ENCODE measurements at regions not wholly inside any gene's neighbourhood (a gene's known extent, or its start where the extent isn't known, plus 50 kb on each side); places are given as distances from the start of the nearest gene placed in this dataset.

- WGBS, 2 donors (ENCODE audit: low coverage in 1 of 2), result 49 to 56% methylated on average over 2 of the region's 2 CpGs
- TF ChIP-seq CTCF (IDR thresholded peaks at IDR 0.05), result no peak
- TF ChIP-seq POLR2A (IDR thresholded peaks at IDR 0.05), result no peak
- no peak for TF ChIP-seq POLR2AphosphoS5 (IDR thresholded peaks at IDR 0.05)
- no peak for TF ChIP-seq EP300 (IDR thresholded peaks at IDR 0.05; ENCODE audit: low read depth)
- no peak overlapping the region for H3K27ac ChIP-seq
- no peak overlapping the region for H3K4me3 ChIP-seq
- intact Hi-C loops (cut with DNase I; ENCODE audit: low total_unique reads), result no loop called here
- no peaks in the 10 kb centered on the region for H3K9me3 ChIP-seq
- H3K27me3 ChIP-seq, result no peaks in the 10 kb centered on the region
- in situ Hi-C loops (cut with MboI; ENCODE audit: low pct_ligation_motif_present in 1 of 4, low pct_unique_long_range_greater_than_20kb in 1 of 4, low sequenced_read_pairs in 3 of 4), result no loop called here
- no peaks in the 10 kb centered on the region for H3K36me3 ChIP-seq
- no peaks in the 10 kb centered on the region for H3K4me1 ChIP-seq
- no peak for DNase-seq
Measured at GRCh38 chr3:80230962-80231361, 463.2 kb upstream of the ROBO1 start.

GRCh38 chr3:80227216-80227615 lies 459.4 kb upstream of the ROBO1 start:
- Histone ChIP-seq H3K27ac (no peak overlapping the region), H3K27me3 (no peaks in the 10 kb centered on the region), H3K4me1 (no peaks in the 10 kb centered on the region), H3K9me3 (no peaks in the 10 kb centered on the region), H3K4me3 (no peak overlapping the region), H3K36me3 (no peaks in the 10 kb centered on the region)
- TF ChIP-seq EP300 (IDR thresholded peaks at IDR 0.05; ENCODE audit: low read depth), result no peak
- no peak for TF ChIP-seq POLR2A (IDR thresholded peaks at IDR 0.05)
- no peak for TF ChIP-seq POLR2AphosphoS5 (IDR thresholded peaks at IDR 0.05)
- no peak for TF ChIP-seq CTCF (IDR thresholded peaks at IDR 0.05)
- in situ Hi-C loops (cut with MboI; ENCODE audit: low pct_ligation_motif_present in 1 of 4, low pct_unique_long_range_greater_than_20kb in 1 of 4, low sequenced_read_pairs in 3 of 4) (no loop called here), intact Hi-C loops (cut with DNase I; ENCODE audit: low total_unique reads) (no loop called here)
- DNase-seq, result no peak
- whole genome bisulfite sequencing, 2 donors (ENCODE audit: low coverage in 1 of 2), result 50 to 73% methylated on average over 1 of the region's 1 CpG

- Histone ChIP-seq H3K27me3 (no peaks in the 10 kb centered on the region), H3K36me3 (no peaks in the 10 kb centered on the region), H3K4me1 (no peaks in the 10 kb centered on the region), H3K27ac (no peak overlapping the region), H3K9me3 (no peaks in the 10 kb centered on the region), H3K4me3 (no peak overlapping the region)
- intact Hi-C loops (cut with DNase I; ENCODE audit: low total_unique reads) (no loop called here), in situ Hi-C loops (cut with MboI; ENCODE audit: low pct_ligation_motif_present in 1 of 4, low pct_unique_long_range_greater_than_20kb in 1 of 4, low sequenced_read_pairs in 3 of 4) (no loop called here)
- no peak for TF ChIP-seq POLR2A (IDR thresholded peaks at IDR 0.05)
- TF ChIP-seq EP300 (IDR thresholded peaks at IDR 0.05; ENCODE audit: low read depth), result no peak
- 75 to 86% methylated on average over 2 of the region's 2 CpGs for WGBS, 2 donors (ENCODE audit: low coverage in 1 of 2)
- DNase-seq, result no peak
Measured at GRCh38 chr3:80215191-80215590, 447.4 kb upstream of the ROBO1 start.

- WGBS, 2 donors (ENCODE audit: low coverage in 1 of 2), result 52 to 68% methylated on average over 4 of the region's 4 CpGs
- DNase-seq, result no peak
- no peak overlapping the region for H3K27ac ChIP-seq
- H3K9me3 ChIP-seq, result no peaks in the 10 kb centered on the region
- no peaks in the 10 kb centered on the region for H3K4me1 ChIP-seq
- TF ChIP-seq POLR2A (IDR thresholded peaks at IDR 0.05) (no peak), POLR2AphosphoS5 (IDR thresholded peaks at IDR 0.05) (no peak), CTCF (IDR thresholded peaks at IDR 0.05) (no peak), EP300 (IDR thresholded peaks at IDR 0.05; ENCODE audit: low read depth) (no peak)
- in situ Hi-C loops (cut with MboI; ENCODE audit: low pct_ligation_motif_present in 1 of 4, low pct_unique_long_range_greater_than_20kb in 1 of 4, low sequenced_read_pairs in 3 of 4) (no loop called here), intact Hi-C loops (cut with DNase I; ENCODE audit: low total_unique reads) (no loop called here)
- no peaks in the 10 kb centered on the region for H3K27me3 ChIP-seq
- H3K36me3 ChIP-seq, result no peaks in the 10 kb centered on the region
- H3K4me3 ChIP-seq, result no peak overlapping the region
Measured at GRCh38 chr3:80213086-80213485, 445.3 kb upstream of the ROBO1 start.

- WGBS, 2 donors (ENCODE audit: low coverage in 1 of 2), result 56 to 71% methylated on average over 3 of the region's 3 CpGs
- intact Hi-C loops (cut with DNase I; ENCODE audit: low total_unique reads), result no loop called here
- no peak overlapping the region for H3K27ac ChIP-seq
Measured at GRCh38 chr3:80192936-80193335, 425.1 kb upstream of the ROBO1 start.

More at GRCh38 chr3:80192936-80193335, 425.1 kb upstream of the ROBO1 start:
- in situ Hi-C loops (cut with MboI; ENCODE audit: low pct_ligation_motif_present in 1 of 4, low pct_unique_long_range_greater_than_20kb in 1 of 4, low sequenced_read_pairs in 3 of 4), result no loop called here
- Histone ChIP-seq H3K27me3 (no peaks in the 10 kb centered on the region), H3K4me3 (no peak overlapping the region), H3K36me3 (no peaks in the 10 kb centered on the region), H3K9me3 (no peaks in the 10 kb centered on the region), H3K4me1 (no peaks in the 10 kb centered on the region)
- TF ChIP-seq EP300 (IDR thresholded peaks at IDR 0.05; ENCODE audit: low read depth) (no peak), POLR2A (IDR thresholded peaks at IDR 0.05) (no peak), CTCF (IDR thresholded peaks at IDR 0.05) (no peak), POLR2AphosphoS5 (IDR thresholded peaks at IDR 0.05) (no peak)
- no peak for DNase-seq
